ENCODE measurements at regions not wholly inside any gene's neighbourhood (a gene's known extent, or its start where the extent isn't known, plus 50 kb on each side); places are given as distances from the start of the nearest gene placed in this dataset.

DNA sequence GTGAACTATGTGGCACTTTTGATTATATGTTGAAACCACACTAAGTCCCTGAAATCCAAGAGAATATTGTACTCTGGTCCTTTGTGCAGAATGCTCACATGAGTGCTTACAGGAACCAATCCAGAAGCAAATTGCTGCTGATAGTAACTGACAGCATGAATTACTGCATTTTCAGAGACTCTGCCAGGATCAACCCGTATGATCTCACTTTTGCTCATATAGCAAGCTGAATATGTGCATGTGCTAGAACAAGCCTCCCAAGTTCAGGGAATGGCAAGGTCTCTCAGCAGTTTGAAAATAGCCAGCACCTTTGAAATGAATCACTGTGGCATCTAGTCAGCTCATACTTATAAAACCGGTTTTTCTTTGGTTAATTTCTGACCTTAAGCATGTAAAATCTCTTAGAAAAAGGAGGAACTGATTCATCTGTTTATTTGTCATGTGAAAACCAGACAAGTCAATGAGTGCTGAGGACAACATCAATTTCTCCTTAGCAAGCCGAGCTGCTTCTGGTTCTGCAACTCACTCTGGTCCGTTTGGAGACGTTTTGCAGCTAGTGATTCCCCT, 215.7 kb upstream of the ELL2 start:
- H3K9ac ChIP-seq = no peak overlapping the region
- H3K4me1 ChIP-seq (ENCODE audit: control insufficient read depth in 1 of 2, insufficient read depth in 2 of 2, low read depth in 1 of 2, low read length in 1 of 2) = peaks cover 0 to 16% of the 10 kb centered on the region in 2 experiments; a peak in 2 of 4 replicates
- H3F3A ChIP-seq (replicated peaks; ENCODE audit: insufficient read depth) = peaks cover 24% of the 10 kb centered on the region
- H3K4me3 ChIP-seq (ENCODE audit: low read depth in 2 of 2, low read length in 1 of 2) = no peak overlapping the region
- H3K27me3 ChIP-seq (ENCODE audit: insufficient read depth) = no peaks in the 10 kb centered on the region
- H2AFZ ChIP-seq (ENCODE audit: low read depth) = no peak overlapping the region
- H3K9me2 ChIP-seq = no peaks in the 10 kb centered on the region
- no peaks in the 10 kb centered on the region for H3K9me3 ChIP-seq
- DNase-seq = peak; percentile 15
- CTCF ChIA-PET = interaction anchor here (0.6 kb wide), 1 partner anchor 124 kb away, joined by 3 read pairs; no protein-coding TSS in a partner anchor
- no peaks in the 10 kb centered on the region for H3K36me3 ChIP-seq (replicated peaks in 1 of 2; ENCODE audit: control insufficient read depth in 1 of 2, insufficient read depth in 2 of 2, low read length in 1 of 2)
- peak overlapping the region; percentile 64 to 71; a peak in 3 of 4 replicates for H3K27ac ChIP-seq (ENCODE audit: low read depth in 2 of 2, low read length in 1 of 2)
- POLR2A ChIA-PET = interaction anchor here (0.6 kb wide), 1 partner anchor 910 kb away, joined by 3 read pairs; no protein-coding TSS in a partner anchor
- no peaks in the 10 kb centered on the region for H3K79me2 ChIP-seq (ENCODE audit: insufficient read depth)
- H3K4me2 ChIP-seq = peak overlapping the region; percentile 15; the same call in 1 of the 2 replicates
- H4K20me1 ChIP-seq (ENCODE audit: insufficient read depth) = no peaks in the 10 kb centered on the region
- 51% methylated on average over 5 of the region's 5 CpGs for WGBS (ENCODE audit: low lambda C conversion rate)
- TF ChIP-seq RFX5 (IDR thresholded peaks at IDR 0.05; ENCODE audit: low read length) = no peak
- TF ChIP-seq, protein P1, sequence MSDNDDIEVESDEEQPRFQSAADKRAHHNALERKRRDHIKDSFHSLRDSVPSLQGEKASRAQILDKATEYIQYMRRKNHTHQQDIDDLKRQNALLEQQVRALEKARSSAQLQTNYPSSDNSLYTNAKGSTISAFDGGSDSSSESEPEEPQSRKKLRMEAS (IDR thresholded peaks at IDR 0.05; ENCODE audit: low read depth) = peak; percentile 87
- TF ChIP-seq JUND (IDR thresholded peaks at IDR 0.05) = peak; percentile 81
- no peak for TF ChIP-seq RAD21 (IDR thresholded peaks at IDR 0.05; ENCODE audit: low read length)
- peak; percentile 76; the same call in 1 of the 2 replicates for TF ChIP-seq TEAD4 (IDR thresholded peaks at IDR 0.05; ENCODE audit: borderline replicate concordance, insufficient read depth)
- peak; percentile 88 for TF ChIP-seq NFIC (IDR thresholded peaks at IDR 0.05; ENCODE audit: borderline replicate concordance)
- TF ChIP-seq, protein P2, sequence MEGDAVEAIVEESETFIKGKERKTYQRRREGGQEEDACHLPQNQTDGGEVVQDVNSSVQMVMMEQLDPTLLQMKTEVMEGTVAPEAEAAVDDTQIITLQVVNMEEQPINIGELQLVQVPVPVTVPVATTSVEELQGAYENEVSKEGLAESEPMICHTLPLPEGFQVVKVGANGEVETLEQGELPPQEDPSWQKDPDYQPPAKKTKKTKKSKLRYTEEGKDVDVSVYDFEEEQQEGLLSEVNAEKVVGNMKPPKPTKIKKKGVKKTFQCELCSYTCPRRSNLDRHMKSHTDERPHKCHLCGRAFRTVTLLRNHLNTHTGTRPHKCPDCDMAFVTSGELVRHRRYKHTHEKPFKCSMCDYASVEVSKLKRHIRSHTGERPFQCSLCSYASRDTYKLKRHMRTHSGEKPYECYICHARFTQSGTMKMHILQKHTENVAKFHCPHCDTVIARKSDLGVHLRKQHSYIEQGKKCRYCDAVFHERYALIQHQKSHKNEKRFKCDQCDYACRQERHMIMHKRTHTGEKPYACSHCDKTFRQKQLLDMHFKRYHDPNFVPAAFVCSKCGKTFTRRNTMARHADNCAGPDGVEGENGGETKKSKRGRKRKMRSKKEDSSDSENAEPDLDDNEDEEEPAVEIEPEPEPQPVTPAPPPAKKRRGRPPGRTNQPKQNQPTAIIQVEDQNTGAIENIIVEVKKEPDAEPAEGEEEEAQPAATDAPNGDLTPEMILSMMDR (IDR thresholded peaks at IDR 0.05) = no peak
- no peak for TF ChIP-seq EZH2phosphoT487 (IDR thresholded peaks at IDR 0.05; ENCODE audit: borderline replicate concordance, low read depth)
- TF ChIP-seq SMC3 (IDR thresholded peaks at IDR 0.05; ENCODE audit: low read depth, low read length) = no peak
- TF ChIP-seq GATA2 (CRISPR knock-in tag; IDR thresholded peaks at IDR 0.05) = no peak
- TF ChIP-seq MXI1 (IDR thresholded peaks at IDR 0.05; ENCODE audit: low read depth, low read length) = no peak
- TF ChIP-seq FOXJ3 (CRISPR knock-in tag; IDR thresholded peaks at IDR 0.05) = no peak
- TF ChIP-seq, protein P3, sequence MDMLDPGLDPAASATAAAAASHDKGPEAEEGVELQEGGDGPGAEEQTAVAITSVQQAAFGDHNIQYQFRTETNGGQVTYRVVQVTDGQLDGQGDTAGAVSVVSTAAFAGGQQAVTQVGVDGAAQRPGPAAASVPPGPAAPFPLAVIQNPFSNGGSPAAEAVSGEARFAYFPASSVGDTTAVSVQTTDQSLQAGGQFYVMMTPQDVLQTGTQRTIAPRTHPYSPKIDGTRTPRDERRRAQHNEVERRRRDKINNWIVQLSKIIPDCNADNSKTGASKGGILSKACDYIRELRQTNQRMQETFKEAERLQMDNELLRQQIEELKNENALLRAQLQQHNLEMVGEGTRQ (IDR thresholded peaks at IDR 0.05; ENCODE audit: borderline replicate concordance, low read depth, low read length) = no peak
- TF ChIP-seq EP300 (IDR thresholded peaks at IDR 0.05; ENCODE audit: borderline replicate concordance in 1 of 2, low read depth in 1 of 2, low read length in 1 of 2) = peak in 1 of 2 experiments; percentile 65
- TF ChIP-seq FOXM1 (IDR thresholded peaks at IDR 0.05; ENCODE audit: low read depth) = peak; percentile 68
- peak; percentile 77 for TF ChIP-seq MEF2A (IDR thresholded peaks at IDR 0.05; ENCODE audit: borderline replicate concordance, low read depth)
- TF ChIP-seq, protein P4, sequence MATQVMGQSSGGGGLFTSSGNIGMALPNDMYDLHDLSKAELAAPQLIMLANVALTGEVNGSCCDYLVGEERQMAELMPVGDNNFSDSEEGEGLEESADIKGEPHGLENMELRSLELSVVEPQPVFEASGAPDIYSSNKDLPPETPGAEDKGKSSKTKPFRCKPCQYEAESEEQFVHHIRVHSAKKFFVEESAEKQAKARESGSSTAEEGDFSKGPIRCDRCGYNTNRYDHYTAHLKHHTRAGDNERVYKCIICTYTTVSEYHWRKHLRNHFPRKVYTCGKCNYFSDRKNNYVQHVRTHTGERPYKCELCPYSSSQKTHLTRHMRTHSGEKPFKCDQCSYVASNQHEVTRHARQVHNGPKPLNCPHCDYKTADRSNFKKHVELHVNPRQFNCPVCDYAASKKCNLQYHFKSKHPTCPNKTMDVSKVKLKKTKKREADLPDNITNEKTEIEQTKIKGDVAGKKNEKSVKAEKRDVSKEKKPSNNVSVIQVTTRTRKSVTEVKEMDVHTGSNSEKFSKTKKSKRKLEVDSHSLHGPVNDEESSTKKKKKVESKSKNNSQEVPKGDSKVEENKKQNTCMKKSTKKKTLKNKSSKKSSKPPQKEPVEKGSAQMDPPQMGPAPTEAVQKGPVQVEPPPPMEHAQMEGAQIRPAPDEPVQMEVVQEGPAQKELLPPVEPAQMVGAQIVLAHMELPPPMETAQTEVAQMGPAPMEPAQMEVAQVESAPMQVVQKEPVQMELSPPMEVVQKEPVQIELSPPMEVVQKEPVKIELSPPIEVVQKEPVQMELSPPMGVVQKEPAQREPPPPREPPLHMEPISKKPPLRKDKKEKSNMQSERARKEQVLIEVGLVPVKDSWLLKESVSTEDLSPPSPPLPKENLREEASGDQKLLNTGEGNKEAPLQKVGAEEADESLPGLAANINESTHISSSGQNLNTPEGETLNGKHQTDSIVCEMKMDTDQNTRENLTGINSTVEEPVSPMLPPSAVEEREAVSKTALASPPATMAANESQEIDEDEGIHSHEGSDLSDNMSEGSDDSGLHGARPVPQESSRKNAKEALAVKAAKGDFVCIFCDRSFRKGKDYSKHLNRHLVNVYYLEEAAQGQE (IDR thresholded peaks at IDR 0.05; ENCODE audit: low read depth, low read length) = no peak
- TF ChIP-seq RXRA (IDR thresholded peaks at IDR 0.05; ENCODE audit: borderline replicate concordance, low read depth) = peak; percentile 66; the same call in 1 of the 2 replicates
- TF ChIP-seq, protein P5, sequence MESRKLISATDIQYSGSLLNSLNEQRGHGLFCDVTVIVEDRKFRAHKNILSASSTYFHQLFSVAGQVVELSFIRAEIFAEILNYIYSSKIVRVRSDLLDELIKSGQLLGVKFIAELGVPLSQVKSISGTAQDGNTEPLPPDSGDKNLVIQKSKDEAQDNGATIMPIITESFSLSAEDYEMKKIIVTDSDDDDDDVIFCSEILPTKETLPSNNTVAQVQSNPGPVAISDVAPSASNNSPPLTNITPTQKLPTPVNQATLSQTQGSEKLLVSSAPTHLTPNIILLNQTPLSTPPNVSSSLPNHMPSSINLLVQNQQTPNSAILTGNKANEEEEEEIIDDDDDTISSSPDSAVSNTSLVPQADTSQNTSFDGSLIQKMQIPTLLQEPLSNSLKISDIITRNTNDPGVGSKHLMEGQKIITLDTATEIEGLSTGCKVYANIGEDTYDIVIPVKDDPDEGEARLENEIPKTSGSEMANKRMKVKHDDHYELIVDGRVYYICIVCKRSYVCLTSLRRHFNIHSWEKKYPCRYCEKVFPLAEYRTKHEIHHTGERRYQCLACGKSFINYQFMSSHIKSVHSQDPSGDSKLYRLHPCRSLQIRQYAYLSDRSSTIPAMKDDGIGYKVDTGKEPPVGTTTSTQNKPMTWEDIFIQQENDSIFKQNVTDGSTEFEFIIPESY (IDR thresholded peaks at IDR 0.05; ENCODE audit: borderline replicate concordance, low read depth) = peak; percentile 59; the same call in 1 of the 2 replicates
- TF ChIP-seq, protein P6, sequence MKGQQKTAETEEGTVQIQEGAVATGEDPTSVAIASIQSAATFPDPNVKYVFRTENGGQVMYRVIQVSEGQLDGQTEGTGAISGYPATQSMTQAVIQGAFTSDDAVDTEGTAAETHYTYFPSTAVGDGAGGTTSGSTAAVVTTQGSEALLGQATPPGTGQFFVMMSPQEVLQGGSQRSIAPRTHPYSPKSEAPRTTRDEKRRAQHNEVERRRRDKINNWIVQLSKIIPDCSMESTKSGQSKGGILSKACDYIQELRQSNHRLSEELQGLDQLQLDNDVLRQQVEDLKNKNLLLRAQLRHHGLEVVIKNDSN (IDR thresholded peaks at IDR 0.05; ENCODE audit: borderline replicate concordance, low read depth) = peak; percentile 54; the same call in 1 of the 2 replicates
- peak; percentile 92 for TF ChIP-seq TCF12 (IDR thresholded peaks at IDR 0.05)
- TF ChIP-seq, protein P7, sequence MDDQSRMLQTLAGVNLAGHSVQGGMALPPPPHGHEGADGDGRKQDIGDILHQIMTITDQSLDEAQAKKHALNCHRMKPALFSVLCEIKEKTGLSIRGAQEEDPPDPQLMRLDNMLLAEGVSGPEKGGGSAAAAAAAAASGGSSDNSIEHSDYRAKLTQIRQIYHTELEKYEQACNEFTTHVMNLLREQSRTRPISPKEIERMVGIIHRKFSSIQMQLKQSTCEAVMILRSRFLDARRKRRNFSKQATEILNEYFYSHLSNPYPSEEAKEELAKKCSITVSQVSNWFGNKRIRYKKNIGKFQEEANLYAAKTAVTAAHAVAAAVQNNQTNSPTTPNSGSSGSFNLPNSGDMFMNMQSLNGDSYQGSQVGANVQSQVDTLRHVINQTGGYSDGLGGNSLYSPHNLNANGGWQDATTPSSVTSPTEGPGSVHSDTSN (IDR thresholded peaks at IDR 0.05) = peak; percentile 97
- TF ChIP-seq RCOR1 (IDR thresholded peaks at IDR 0.05; ENCODE audit: low read length) = no peak

Data from SK-N-SH (cell line).